Mesodermal cell (in vitro differentiated cells): ENCODE measurements at regions not wholly inside any gene's neighbourhood (a gene's known extent, or its start where the extent isn't known, plus 50 kb on each side); places are given as distances from the start of the nearest gene placed in this dataset.

ENCODE experiments used
- H3K27ac ChIP-seq: 2 replicates; pipeline ENCODE4 v1.7.0; 2013; ENCODE audit warnings: mild to moderate bottlenecking, low read depth, low read length, moderate library complexity; ENCODE audit not compliant: severe bottlenecking
- H3K36me3 ChIP-seq: 2 replicates; pipeline ENCODE4 v1.7.1; 2013; ENCODE audit warnings: mild to moderate bottlenecking, low read length, moderate library complexity; ENCODE audit not compliant: control insufficient read depth, insufficient read depth
- H3K4me1 ChIP-seq: one replicate; pipeline ENCODE4 v1.7.1; 2013; ENCODE audit warnings: mild to moderate bottlenecking, low read length; ENCODE audit not compliant: insufficient read depth, control insufficient read depth, poor library complexity, severe bottlenecking
- H3K4me3 ChIP-seq: 2 replicates; pipeline ENCODE4 v1.7.0; 2013; ENCODE audit warnings: low read length, control low read depth, mild to moderate bottlenecking; ENCODE audit not compliant: insufficient read depth, poor library complexity, severe bottlenecking; ENCODE audit errors: extremely low read depth
- H3K9me3 ChIP-seq: 2 replicates; pipeline ENCODE4 v1.7.1; 2013; ENCODE audit warnings: mild to moderate bottlenecking, low read length, moderate library complexity; ENCODE audit not compliant: control insufficient read depth
- WGBS, 2 experiments: methylation state at CpG; one replicate each; pipeline ENCODE4 v1.1.5; 2013; ENCODE audit warnings: missing lambda C conversion rate in 2 of 2; ENCODE audit not compliant: insufficient coverage in 2 of 2; 5-methylcytosine and 5-hydroxymethylcytosine counted together

- WGBS, 2 experiments, result 76 to 89% methylated on average over 2 to 4 of the region's 4 CpGs
- Histone ChIP-seq H3K4me1 (peaks cover 55% of the 10 kb centered on the region), H3K4me3 (no peak overlapping the region), H3K27ac (no peak overlapping the region), H3K36me3 (no peaks in the 10 kb centered on the region), H3K9me3 (no peaks in the 10 kb centered on the region)
These were observed 107.0 kb upstream of the ZMIZ1 start for GRCh38 chr10:78961760-78962159.

- Histone ChIP-seq H3K4me1 (peaks cover 55% of the 10 kb centered on the region), H3K9me3 (no peaks in the 10 kb centered on the region), H3K27ac (no peak overlapping the region), H3K4me3 (no peak overlapping the region), H3K36me3 (no peaks in the 10 kb centered on the region)
- WGBS, 2 experiments, result 84 to 89% methylated on average over 23 to 26 of the region's 27 CpGs
These were observed 105.4 kb upstream of the ZMIZ1 start for GRCh38 chr10:78963074-78964034.

- no peak overlapping the region for H3K4me3 ChIP-seq
- peak overlapping the region; percentile 64 for H3K27ac ChIP-seq
- 82 to 88% methylated on average over 4 of the region's 5 CpGs for WGBS, 2 experiments
- H3K4me1 ChIP-seq, result peaks cover 60% of the 10 kb centered on the region
- H3K9me3 ChIP-seq, result no peaks in the 10 kb centered on the region
- H3K36me3 ChIP-seq, result no peaks in the 10 kb centered on the region
These were observed 104.4 kb upstream of the ZMIZ1 start for GRCh38 chr10:78964274-78964951.

GRCh38 chr10:78964952-78965633, 103.7 kb upstream of the ZMIZ1 start:
- Histone ChIP-seq H3K4me3 (no peak overlapping the region), H3K27ac (peak overlapping the region; percentile 64), H3K9me3 (no peaks in the 10 kb centered on the region), H3K36me3 (no peaks in the 10 kb centered on the region), H3K4me1 (peaks cover 64% of the 10 kb centered on the region)
- 21 to 24% methylated on average over 12 to 15 of the region's 17 CpGs for WGBS, 2 experiments

GRCh38 chr10:78966182-78966787, 102.5 kb upstream of the ZMIZ1 start:
- Histone ChIP-seq H3K4me1 (peaks cover 52% of the 10 kb centered on the region), H3K9me3 (no peaks in the 10 kb centered on the region), H3K36me3 (no peaks in the 10 kb centered on the region), H3K4me3 (no peak overlapping the region), H3K27ac (no peak overlapping the region)
- WGBS, 2 experiments, result 96 to 98% methylated on average over 8 to 10 of the region's 11 CpGs

GRCh38 chr10:78966844-78967488, 101.8 kb upstream of the ZMIZ1 start:
- Histone ChIP-seq H3K36me3 (no peaks in the 10 kb centered on the region), H3K9me3 (no peaks in the 10 kb centered on the region), H3K4me1 (peaks cover 49% of the 10 kb centered on the region), H3K4me3 (no peak overlapping the region), H3K27ac (no peak overlapping the region)
- WGBS, 2 experiments, result 98 to 100% methylated on average over 5 to 6 of the region's 8 CpGs

GRCh38 chr10:78968300-78968942, 100.3 kb upstream of the ZMIZ1 start:
- peaks cover 54% of the 10 kb centered on the region for H3K4me1 ChIP-seq
- H3K27ac ChIP-seq, result no peak overlapping the region
- no peaks in the 10 kb centered on the region for H3K9me3 ChIP-seq
- no peak overlapping the region for H3K4me3 ChIP-seq
- WGBS, 2 experiments, result 93 to 97% methylated on average over 4 to 7 of the region's 9 CpGs
- no peaks in the 10 kb centered on the region for H3K36me3 ChIP-seq

GRCh38 chr10:78968943-78969342, 99.8 kb upstream of the ZMIZ1 start:
- H3K36me3 ChIP-seq, result no peaks in the 10 kb centered on the region
- H3K9me3 ChIP-seq, result no peaks in the 10 kb centered on the region
- H3K27ac ChIP-seq, result no peak overlapping the region
- WGBS, 2 experiments, result 75% methylated on average over 2 to 3 of the region's 3 CpGs
- H3K4me1 ChIP-seq, result peaks cover 49% of the 10 kb centered on the region
- H3K4me3 ChIP-seq, result no peak overlapping the region

GRCh38 chr10:78969719-78970118, 99.0 kb upstream of the ZMIZ1 start:
- H3K4me3 ChIP-seq, result no peak overlapping the region
- no peaks in the 10 kb centered on the region for H3K9me3 ChIP-seq
- peaks cover 47% of the 10 kb centered on the region for H3K4me1 ChIP-seq
- H3K27ac ChIP-seq, result no peak overlapping the region
- H3K36me3 ChIP-seq, result no peaks in the 10 kb centered on the region
- 88 to 99% methylated on average over 7 of the region's 10 CpGs for WGBS, 2 experiments
